ENCODE measurements at regions not wholly inside any gene's neighbourhood (a gene's known extent, or its start where the extent isn't known, plus 50 kb on each side); places are given as distances from the start of the nearest gene placed in this dataset.

DNA sequence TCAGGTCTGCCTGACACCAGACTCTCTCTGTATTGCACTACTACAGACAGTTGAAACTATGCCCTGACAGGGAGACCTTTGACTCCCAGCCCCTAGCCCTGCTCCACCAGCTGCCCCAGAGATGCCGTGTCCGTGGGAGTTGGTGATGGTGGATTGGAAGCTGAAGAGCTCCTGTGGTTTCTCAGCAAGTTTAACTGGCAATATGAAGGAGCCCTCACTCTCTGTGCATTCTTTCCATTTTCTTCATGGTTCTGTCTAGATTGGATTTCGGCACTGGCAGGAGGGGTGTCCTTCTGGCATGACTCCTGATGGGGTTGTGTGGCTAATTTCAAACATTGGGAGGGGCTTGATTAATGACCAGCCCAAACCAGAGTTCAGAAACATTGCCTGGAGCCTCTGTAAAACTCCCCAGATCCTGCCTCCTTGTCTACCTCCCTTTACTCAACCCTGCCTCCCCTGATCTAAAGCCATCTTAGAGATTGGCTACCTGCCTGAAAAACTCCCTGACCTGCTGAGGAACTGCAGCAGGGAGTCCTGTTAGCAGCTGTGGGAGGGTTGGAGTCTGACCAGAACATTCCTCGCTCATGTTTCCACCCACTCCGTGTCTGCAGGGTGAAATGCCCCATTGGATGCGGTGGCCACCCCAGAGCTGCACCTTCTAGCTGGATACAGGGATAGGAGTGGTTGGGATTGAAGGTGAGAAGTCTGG lies 206.9 kb upstream of the SPRED2 start (continued):
- TF ChIP-seq, protein P1, sequence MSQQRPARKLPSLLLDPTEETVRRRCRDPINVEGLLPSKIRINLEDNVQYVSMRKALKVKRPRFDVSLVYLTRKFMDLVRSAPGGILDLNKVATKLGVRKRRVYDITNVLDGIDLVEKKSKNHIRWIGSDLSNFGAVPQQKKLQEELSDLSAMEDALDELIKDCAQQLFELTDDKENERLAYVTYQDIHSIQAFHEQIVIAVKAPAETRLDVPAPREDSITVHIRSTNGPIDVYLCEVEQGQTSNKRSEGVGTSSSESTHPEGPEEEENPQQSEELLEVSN (IDR thresholded peaks at IDR 0.05): no peak
